ENCODE measurements at regions not wholly inside any gene's neighbourhood (a gene's known extent, or its start where the extent isn't known, plus 50 kb on each side); places are given as distances from the start of the nearest gene placed in this dataset.

DNA sequence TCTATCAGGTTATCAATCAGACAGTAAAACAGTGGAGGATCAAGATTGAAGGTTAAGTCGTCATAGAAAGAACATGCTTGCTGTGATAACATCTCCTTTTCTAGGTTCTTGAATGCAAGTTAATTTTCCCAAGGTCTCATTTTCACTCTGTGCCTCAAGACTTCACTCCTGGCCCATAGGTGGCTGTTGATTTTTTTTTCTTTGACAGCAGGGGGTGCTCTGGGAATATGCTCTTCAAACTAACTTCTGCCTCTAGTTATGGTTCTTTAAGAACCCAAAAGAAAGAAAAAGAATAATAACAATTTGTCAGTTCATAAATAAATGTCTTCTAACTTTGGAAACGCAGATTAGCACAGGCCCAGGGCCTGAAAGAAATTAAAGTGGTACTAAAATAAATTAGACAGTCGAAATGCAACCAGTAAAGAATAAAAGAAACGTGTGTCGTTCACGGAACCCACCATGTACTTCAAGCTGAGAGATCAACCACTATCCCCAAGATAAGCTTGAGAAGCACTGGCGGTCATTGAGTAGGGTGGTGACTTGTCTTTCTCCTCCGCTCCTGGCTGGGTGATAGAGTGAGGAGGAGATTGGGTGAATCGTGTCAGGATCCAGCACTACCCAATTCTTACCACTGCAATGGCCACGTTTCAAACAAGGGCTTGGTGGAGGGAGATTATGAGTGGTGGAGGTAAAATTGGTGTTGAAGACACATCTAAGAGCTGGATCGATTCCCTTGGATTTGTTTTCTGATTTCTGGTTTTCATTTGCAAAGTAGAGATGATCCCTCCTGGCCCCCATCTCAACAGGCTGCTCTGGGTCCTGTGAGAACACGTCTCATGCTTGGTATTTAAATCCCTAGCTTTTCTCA, 93.4 kb upstream of the IRX4 start:
- H3K9ac ChIP-seq (ENCODE audit: low read length), result no peak overlapping the region
- H3K79me2 ChIP-seq (ENCODE audit: insufficient read depth, low read length), result no peaks in the 10 kb centered on the region
- no peaks in the 10 kb centered on the region for H3F3A ChIP-seq (ENCODE audit: insufficient read depth)
- TF ChIP-seq, protein P1, sequence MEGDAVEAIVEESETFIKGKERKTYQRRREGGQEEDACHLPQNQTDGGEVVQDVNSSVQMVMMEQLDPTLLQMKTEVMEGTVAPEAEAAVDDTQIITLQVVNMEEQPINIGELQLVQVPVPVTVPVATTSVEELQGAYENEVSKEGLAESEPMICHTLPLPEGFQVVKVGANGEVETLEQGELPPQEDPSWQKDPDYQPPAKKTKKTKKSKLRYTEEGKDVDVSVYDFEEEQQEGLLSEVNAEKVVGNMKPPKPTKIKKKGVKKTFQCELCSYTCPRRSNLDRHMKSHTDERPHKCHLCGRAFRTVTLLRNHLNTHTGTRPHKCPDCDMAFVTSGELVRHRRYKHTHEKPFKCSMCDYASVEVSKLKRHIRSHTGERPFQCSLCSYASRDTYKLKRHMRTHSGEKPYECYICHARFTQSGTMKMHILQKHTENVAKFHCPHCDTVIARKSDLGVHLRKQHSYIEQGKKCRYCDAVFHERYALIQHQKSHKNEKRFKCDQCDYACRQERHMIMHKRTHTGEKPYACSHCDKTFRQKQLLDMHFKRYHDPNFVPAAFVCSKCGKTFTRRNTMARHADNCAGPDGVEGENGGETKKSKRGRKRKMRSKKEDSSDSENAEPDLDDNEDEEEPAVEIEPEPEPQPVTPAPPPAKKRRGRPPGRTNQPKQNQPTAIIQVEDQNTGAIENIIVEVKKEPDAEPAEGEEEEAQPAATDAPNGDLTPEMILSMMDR (IDR thresholded peaks at IDR 0.05; ENCODE audit: insufficient read depth, low read length, poor library complexity, severe bottlenecking), result peak; percentile 32
- no peak for TF ChIP-seq EZH2phosphoT487 (conservative IDR thresholded peaks at IDR 0.05; ENCODE audit: low read length)
- no peaks in the 10 kb centered on the region for H4K20me1 ChIP-seq (ENCODE audit: low read depth, low read length)
- no peak overlapping the region for H3K4me2 ChIP-seq (ENCODE audit: low read depth, low read length, poor library complexity, severe bottlenecking)
- no peak overlapping the region for H3K27ac ChIP-seq (ENCODE audit: low read depth, low read length)
- peaks cover 4% of the 10 kb centered on the region; the same call in 1 of the 2 replicates for H3K9me3 ChIP-seq (ENCODE audit: insufficient read depth, low read length)
- H3K9me2 ChIP-seq (replicated peaks; ENCODE audit: insufficient read depth, low read length), result no peaks in the 10 kb centered on the region
- no peak overlapping the region for H2AFZ ChIP-seq (ENCODE audit: low read depth, low read length, severe bottlenecking)
- H3K4me3 ChIP-seq (ENCODE audit: insufficient read depth, low read length, poor library complexity, severe bottlenecking), result no peak overlapping the region
- no peaks in the 10 kb centered on the region for H3K36me3 ChIP-seq (ENCODE audit: low read length)
- no peaks in the 10 kb centered on the region for H3K27me3 ChIP-seq (ENCODE audit: low read length)

GRCh38 chr5:1975406-1975715, 92.6 kb upstream of the IRX4 start:
- Histone ChIP-seq H3K36me3 (ENCODE audit: low read length) (no peaks in the 10 kb centered on the region), H3K79me2 (ENCODE audit: insufficient read depth, low read length) (no peaks in the 10 kb centered on the region), H3K4me3 (ENCODE audit: insufficient read depth, low read length, poor library complexity, severe bottlenecking) (no peak overlapping the region), H4K20me1 (ENCODE audit: low read depth, low read length) (no peaks in the 10 kb centered on the region), H3K9me3 (ENCODE audit: insufficient read depth, low read length) (peaks cover 4% of the 10 kb centered on the region; the same call in 1 of the 2 replicates), H3K9ac (ENCODE audit: low read length) (no peak overlapping the region), H3K27me3 (ENCODE audit: low read length) (no peaks in the 10 kb centered on the region), H3K27ac (ENCODE audit: low read depth, low read length) (no peak overlapping the region), H3F3A (ENCODE audit: insufficient read depth) (no peaks in the 10 kb centered on the region), H3K9me2 (replicated peaks; ENCODE audit: insufficient read depth, low read length) (no peaks in the 10 kb centered on the region), H2AFZ (ENCODE audit: low read depth, low read length, severe bottlenecking) (no peak overlapping the region), H3K4me2 (ENCODE audit: low read depth, low read length, poor library complexity, severe bottlenecking) (no peak overlapping the region)
- TF ChIP-seq, protein P1 (IDR thresholded peaks at IDR 0.05; ENCODE audit: insufficient read depth, low read length, poor library complexity, severe bottlenecking), result no peak
- no peak for TF ChIP-seq EZH2phosphoT487 (conservative IDR thresholded peaks at IDR 0.05; ENCODE audit: low read length)

- Histone ChIP-seq H3F3A (ENCODE audit: insufficient read depth) (no peaks in the 10 kb centered on the region), H3K9me3 (ENCODE audit: insufficient read depth, low read length) (peaks cover 4% of the 10 kb centered on the region; the same call in 1 of the 2 replicates), H3K27ac (ENCODE audit: low read depth, low read length) (no peak overlapping the region), H3K79me2 (ENCODE audit: insufficient read depth, low read length) (no peaks in the 10 kb centered on the region), H3K9ac (ENCODE audit: low read length) (no peak overlapping the region), H3K27me3 (ENCODE audit: low read length) (no peaks in the 10 kb centered on the region), H3K9me2 (replicated peaks; ENCODE audit: insufficient read depth, low read length) (no peaks in the 10 kb centered on the region), H2AFZ (ENCODE audit: low read depth, low read length, severe bottlenecking) (no peak overlapping the region), H3K4me2 (ENCODE audit: low read depth, low read length, poor library complexity, severe bottlenecking) (no peak overlapping the region), H4K20me1 (ENCODE audit: low read depth, low read length) (no peaks in the 10 kb centered on the region), H3K36me3 (ENCODE audit: low read length) (no peaks in the 10 kb centered on the region), H3K4me3 (ENCODE audit: insufficient read depth, low read length, poor library complexity, severe bottlenecking) (no peak overlapping the region)
- no peak for TF ChIP-seq EZH2phosphoT487 (conservative IDR thresholded peaks at IDR 0.05; ENCODE audit: low read length)
- TF ChIP-seq, protein P1 (IDR thresholded peaks at IDR 0.05; ENCODE audit: insufficient read depth, low read length, poor library complexity, severe bottlenecking), result no peak
Measured at GRCh38 chr5:1974501-1975405, 92.0 kb upstream of the IRX4 start.
